ENCODE measurements at regions not wholly inside any gene's neighbourhood (a gene's known extent, or its start where the extent isn't known, plus 50 kb on each side); places are given as distances from the start of the nearest gene placed in this dataset.

DNA sequence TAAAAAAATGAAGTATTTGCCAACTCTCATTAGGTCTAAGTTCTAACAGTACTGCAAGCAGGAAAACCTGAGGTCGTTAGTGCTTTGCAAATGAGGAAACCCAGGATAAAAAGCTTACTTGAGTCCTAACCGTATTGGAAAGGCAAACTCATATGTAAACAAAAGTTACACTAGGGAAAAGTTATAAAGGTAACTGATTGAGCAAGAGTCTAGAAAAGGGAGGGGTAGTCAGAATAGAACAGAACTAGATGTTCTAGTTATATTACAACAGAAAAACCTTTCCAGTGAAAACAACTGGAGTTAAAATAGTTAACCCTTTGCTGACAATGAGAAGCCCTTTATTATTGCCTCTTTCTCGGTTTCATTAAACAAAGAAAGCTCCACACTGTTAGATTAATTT lies 66.4 kb upstream of the MAOA start:
- Histone ChIP-seq H3K4me1 (ENCODE audit: low read length) (no peaks in the 10 kb centered on the region), H3F3A (ENCODE audit: insufficient read depth, low read length) (no peaks in the 10 kb centered on the region), H2AFZ (ENCODE audit: low read length) (no peak overlapping the region), H3K9me2 (replicated peaks; ENCODE audit: insufficient read depth, low read length) (no peaks in the 10 kb centered on the region), H3K9me3 (replicated peaks; ENCODE audit: insufficient read depth, low read length) (no peaks in the 10 kb centered on the region), H3K4me2 (ENCODE audit: low read depth, low read length) (no peak overlapping the region), H3K27ac (ENCODE audit: low read length) (no peak overlapping the region), H4K20me1 (ENCODE audit: insufficient read depth, low read length) (no peaks in the 10 kb centered on the region), H3K4me3 (ENCODE audit: low read length) (no peak overlapping the region), H3K27me3 (replicated peaks; ENCODE audit: insufficient read depth, low read length) (no peaks in the 10 kb centered on the region), H3K9ac (ENCODE audit: low read length) (no peak overlapping the region), H3K79me2 (ENCODE audit: low read length) (no peaks in the 10 kb centered on the region), H3K36me3 (replicated peaks; ENCODE audit: insufficient read depth, low read length) (no peaks in the 10 kb centered on the region)
- TF ChIP-seq, protein P1, sequence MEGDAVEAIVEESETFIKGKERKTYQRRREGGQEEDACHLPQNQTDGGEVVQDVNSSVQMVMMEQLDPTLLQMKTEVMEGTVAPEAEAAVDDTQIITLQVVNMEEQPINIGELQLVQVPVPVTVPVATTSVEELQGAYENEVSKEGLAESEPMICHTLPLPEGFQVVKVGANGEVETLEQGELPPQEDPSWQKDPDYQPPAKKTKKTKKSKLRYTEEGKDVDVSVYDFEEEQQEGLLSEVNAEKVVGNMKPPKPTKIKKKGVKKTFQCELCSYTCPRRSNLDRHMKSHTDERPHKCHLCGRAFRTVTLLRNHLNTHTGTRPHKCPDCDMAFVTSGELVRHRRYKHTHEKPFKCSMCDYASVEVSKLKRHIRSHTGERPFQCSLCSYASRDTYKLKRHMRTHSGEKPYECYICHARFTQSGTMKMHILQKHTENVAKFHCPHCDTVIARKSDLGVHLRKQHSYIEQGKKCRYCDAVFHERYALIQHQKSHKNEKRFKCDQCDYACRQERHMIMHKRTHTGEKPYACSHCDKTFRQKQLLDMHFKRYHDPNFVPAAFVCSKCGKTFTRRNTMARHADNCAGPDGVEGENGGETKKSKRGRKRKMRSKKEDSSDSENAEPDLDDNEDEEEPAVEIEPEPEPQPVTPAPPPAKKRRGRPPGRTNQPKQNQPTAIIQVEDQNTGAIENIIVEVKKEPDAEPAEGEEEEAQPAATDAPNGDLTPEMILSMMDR (IDR thresholded peaks at IDR 0.05; ENCODE audit: low read length): no peak
- TF ChIP-seq EZH2phosphoT487 (IDR thresholded peaks at IDR 0.05; ENCODE audit: low read length) (no peak), EZH2 (optimal IDR thresholded peaks at IDR 0.05; ENCODE audit: low read depth, low read length) (no peak)
- DNase-seq: no peak

DNA sequence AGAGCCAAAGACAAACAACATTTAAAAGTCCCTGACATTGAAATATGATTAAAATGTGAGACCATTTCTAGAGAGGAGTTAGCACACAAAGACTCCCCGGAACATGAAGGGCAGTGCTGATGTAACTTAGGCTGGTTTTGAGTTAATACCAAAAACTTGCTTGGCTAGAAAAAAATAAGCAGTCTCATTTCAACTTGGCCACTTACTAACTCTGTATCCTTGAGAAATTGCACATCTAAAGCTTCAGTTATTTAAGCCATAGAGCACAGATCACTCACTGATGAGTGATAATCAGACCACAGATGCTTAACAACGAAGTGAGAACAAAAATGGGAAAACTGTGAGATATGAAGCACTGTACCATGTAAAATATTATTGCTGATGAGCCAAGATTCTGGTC lies 65.9 kb upstream of the MAOA start:
- H3K27me3 ChIP-seq (replicated peaks; ENCODE audit: insufficient read depth, low read length): no peaks in the 10 kb centered on the region
- no peak overlapping the region for H3K4me3 ChIP-seq (ENCODE audit: low read length)
- H3K79me2 ChIP-seq (ENCODE audit: low read length): no peaks in the 10 kb centered on the region
- H3K36me3 ChIP-seq (replicated peaks; ENCODE audit: insufficient read depth, low read length): no peaks in the 10 kb centered on the region
- H3K9me2 ChIP-seq (replicated peaks; ENCODE audit: insufficient read depth, low read length): no peaks in the 10 kb centered on the region
- H3K4me2 ChIP-seq (ENCODE audit: low read depth, low read length): no peak overlapping the region
- H3K9me3 ChIP-seq (replicated peaks; ENCODE audit: insufficient read depth, low read length): no peaks in the 10 kb centered on the region
- H3K27ac ChIP-seq (ENCODE audit: low read length): no peak overlapping the region
- H3F3A ChIP-seq (ENCODE audit: insufficient read depth, low read length): no peaks in the 10 kb centered on the region
- DNase-seq: no peak
- H4K20me1 ChIP-seq (ENCODE audit: insufficient read depth, low read length): no peaks in the 10 kb centered on the region
- H3K9ac ChIP-seq (ENCODE audit: low read length): no peak overlapping the region
- no peaks in the 10 kb centered on the region for H3K4me1 ChIP-seq (ENCODE audit: low read length)
- TF ChIP-seq EZH2 (optimal IDR thresholded peaks at IDR 0.05; ENCODE audit: low read depth, low read length) (no peak), EZH2phosphoT487 (IDR thresholded peaks at IDR 0.05; ENCODE audit: low read length) (no peak)
- TF ChIP-seq, protein P1 (IDR thresholded peaks at IDR 0.05; ENCODE audit: low read length): no peak
- no peak overlapping the region for H2AFZ ChIP-seq (ENCODE audit: low read length)

DNA sequence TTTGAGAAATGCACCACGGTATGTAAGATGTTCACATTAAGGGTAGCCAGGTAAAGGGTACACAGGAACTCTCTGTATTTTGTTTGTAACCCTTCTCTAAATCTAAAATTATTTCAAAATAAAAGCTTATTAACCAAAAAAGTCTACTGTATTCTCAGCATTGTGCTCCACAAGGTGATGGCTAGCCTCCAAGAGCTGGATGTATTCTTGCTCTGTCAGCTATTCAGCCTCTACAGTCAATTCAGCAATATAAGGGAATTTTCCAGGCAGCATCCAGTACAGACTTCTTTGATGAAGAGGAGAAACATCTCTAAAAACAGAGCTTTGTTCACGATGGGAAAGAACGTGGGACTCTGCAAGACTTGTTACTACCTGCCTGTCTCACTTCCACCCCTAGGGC lies 63.5 kb upstream of the MAOA start:
- Histone ChIP-seq H3K4me3 (ENCODE audit: low read length) (no peak overlapping the region), H3K27ac (ENCODE audit: low read length) (no peak overlapping the region), H4K20me1 (ENCODE audit: insufficient read depth, low read length) (no peaks in the 10 kb centered on the region), H3K9ac (ENCODE audit: low read length) (no peak overlapping the region), H3K36me3 (replicated peaks; ENCODE audit: insufficient read depth, low read length) (no peaks in the 10 kb centered on the region), H3K27me3 (replicated peaks; ENCODE audit: insufficient read depth, low read length) (no peaks in the 10 kb centered on the region), H2AFZ (ENCODE audit: low read length) (no peak overlapping the region), H3F3A (ENCODE audit: insufficient read depth, low read length) (no peaks in the 10 kb centered on the region), H3K4me1 (ENCODE audit: low read length) (no peaks in the 10 kb centered on the region), H3K9me2 (replicated peaks; ENCODE audit: insufficient read depth, low read length) (no peaks in the 10 kb centered on the region), H3K79me2 (ENCODE audit: low read length) (no peaks in the 10 kb centered on the region), H3K4me2 (ENCODE audit: low read depth, low read length) (no peak overlapping the region), H3K9me3 (replicated peaks; ENCODE audit: insufficient read depth, low read length) (no peaks in the 10 kb centered on the region)
- DNase-seq: no peak
- TF ChIP-seq EZH2phosphoT487 (IDR thresholded peaks at IDR 0.05; ENCODE audit: low read length): no peak
- TF ChIP-seq EZH2 (optimal IDR thresholded peaks at IDR 0.05; ENCODE audit: low read depth, low read length): no peak
- TF ChIP-seq, protein P1 (IDR thresholded peaks at IDR 0.05; ENCODE audit: low read length): no peak
